Testis (tissue), 2 donors: ENCODE measurements at regions not wholly inside any gene's neighbourhood (a gene's known extent, or its start where the extent isn't known, plus 50 kb on each side); places are given as distances from the start of the nearest gene placed in this dataset.

Experiments
- DNase-seq: peaks from one replicate; pipeline ENCODE4 v3.0.0-alpha.2; 2019
- H3K27ac ChIP-seq, 2 donors: fragments of 200-600 bp; sonication (generic); one replicate each; pipeline ENCODE4 v1.5.1; 2019
- H3K27me3 ChIP-seq: fragments of 200-600 bp; sonication (generic); one replicate; pipeline ENCODE4 v1.5.1; 2019
- H3K36me3 ChIP-seq: fragments of 200-600 bp; sonication (generic); one replicate; pipeline ENCODE4 v1.5.1; 2017; ENCODE audit warnings: low read depth; ENCODE audit errors: missing control alignments
- H3K4me1 ChIP-seq: fragments of 200-600 bp; sonication (generic); one replicate; pipeline ENCODE4 v1.5.1; 2019
- H3K4me3 ChIP-seq, 2 donors: fragments of 200-600 bp; sonication (generic); one replicate each; pipeline ENCODE4 v1.5.1; 2017 to 2019
- H3K9me3 ChIP-seq: fragments of 200-600 bp; sonication (generic); one replicate; pipeline ENCODE4 v1.5.1; 2017
- CTCF ChIP-seq, 3 experiments: fragments of 450-650 bp in 2 of 3; fragments of 200-600 bp in 1 of 3; sonication (generic) in 1 of 3; IDR thresholded peaks; one replicate each; pipeline ENCODE4 v1.5.1; 2016 to 2019; ENCODE audit warnings: antibody characterized with exemption in 3 of 3, mild to moderate bottlenecking in 2 of 3, moderate library complexity in 1 of 3
- POLR2A ChIP-seq: fragments of 450-650 bp; IDR thresholded peaks from one replicate; pipeline ENCODE4 v1.6.1; 2017; ENCODE audit warnings: antibody characterized with exemption, mild to moderate bottlenecking, moderate library complexity
- WGBS, 2 donors: methylation state at CpG; one replicate each; pipeline ENCODE4 v1.1.5; 2018; 5-methylcytosine and 5-hydroxymethylcytosine counted together
- intact Hi-C: fragments of 100-400 bp; cut with DNase I; formaldehyde crosslinking; loops from one replicate; pipeline ENCODE4 v1.15.1; 2023; ENCODE audit warnings: low total_unique reads

GRCh38 chr16:27720731-27721530 is 171.0 kb downstream of the KATNIP start:
- intact Hi-C loops = no loop called here
- 69 to 76% methylated on average over 20 of the region's 20 CpGs for WGBS, 2 donors
- H3K27ac ChIP-seq = no peak overlapping the region
- no peaks in the 10 kb centered on the region for H3K27me3 ChIP-seq
- DNase-seq = peak; percentile 33
- peaks cover 13% of the 10 kb centered on the region for H3K4me1 ChIP-seq
- H3K9me3 ChIP-seq = no peaks in the 10 kb centered on the region
- H3K4me3 ChIP-seq = no peak overlapping the region
- no peaks in the 10 kb centered on the region for H3K36me3 ChIP-seq
- TF ChIP-seq POLR2A = no peak
- no peak for TF ChIP-seq CTCF (IDR thresholded peaks at IDR 0.05)

GRCh38 chr16:27721531-27722181 is 171.7 kb downstream of the KATNIP start:
- intact Hi-C loops = no loop called here
- Histone ChIP-seq H3K36me3 (no peaks in the 10 kb centered on the region), H3K4me3 (no peak overlapping the region), H3K27ac (no peak overlapping the region), H3K4me1 (peaks cover 13% of the 10 kb centered on the region), H3K27me3 (no peaks in the 10 kb centered on the region), H3K9me3 (no peaks in the 10 kb centered on the region)
- DNase-seq = peak; percentile 54
- TF ChIP-seq CTCF (IDR thresholded peaks at IDR 0.05) (no peak), POLR2A (no peak)
- 56 to 72% methylated on average over 6 to 10 of the region's 10 CpGs for WGBS, 2 donors

GRCh38 chr16:27722207-27722606 is 172.3 kb downstream of the KATNIP start:
- TF ChIP-seq POLR2A (no peak), CTCF (IDR thresholded peaks at IDR 0.05) (no peak)
- Histone ChIP-seq H3K9me3 (no peaks in the 10 kb centered on the region), H3K4me1 (peaks cover 13% of the 10 kb centered on the region), H3K27ac (no peak overlapping the region), H3K27me3 (no peaks in the 10 kb centered on the region), H3K4me3 (no peak overlapping the region), H3K36me3 (no peaks in the 10 kb centered on the region)
- intact Hi-C loops = no loop called here
- DNase-seq = no peak
- 95 to 100% methylated on average over 1 of the region's 1 CpG for WGBS, 2 donors

GRCh38 chr16:27722892-27723450 is 173.0 kb downstream of the KATNIP start:
- H3K27me3 ChIP-seq = no peaks in the 10 kb centered on the region
- H3K4me3 ChIP-seq = no peak overlapping the region
- no peaks in the 10 kb centered on the region for H3K36me3 ChIP-seq
- no peak overlapping the region for H3K27ac ChIP-seq
- intact Hi-C loops = no loop called here
- TF ChIP-seq POLR2A = no peak
- no peak for TF ChIP-seq CTCF (IDR thresholded peaks at IDR 0.05)
- 84 to 93% methylated on average over 7 of the region's 7 CpGs for WGBS, 2 donors
- no peak for DNase-seq
- no peaks in the 10 kb centered on the region for H3K9me3 ChIP-seq
- H3K4me1 ChIP-seq = peaks cover 13% of the 10 kb centered on the region
